ENCODE measurements at regions not wholly inside any gene's neighbourhood (a gene's known extent, or its start where the extent isn't known, plus 50 kb on each side); places are given as distances from the start of the nearest gene placed in this dataset.

GRCh38 chr11:119572481-119573424 is 149.8 kb upstream of the THY1 start:
- TF ChIP-seq FOXJ3 (CRISPR knock-in tag; IDR thresholded peaks at IDR 0.05) (no peak), CTCF (IDR thresholded peaks at IDR 0.05) (peak; percentile 10; the same call in 1 of the 2 replicates)
- no peaks in the 10 kb centered on the region for H3K9me3 ChIP-seq
- POLR2A ChIA-PET, result interaction anchor here (1.0 kb wide), 1 partner anchor 12 kb away, joined by 3 read pairs; no protein-coding TSS in a partner anchor
- no peaks in the 10 kb centered on the region for H3K9me2 ChIP-seq
- no peaks in the 10 kb centered on the region for H3K36me3 ChIP-seq (replicated peaks in 1 of 2; ENCODE audit: control insufficient read depth in 1 of 2, insufficient read depth in 2 of 2, low read length in 1 of 2)
- DNase-seq, result no peak
- H3K4me1 ChIP-seq (ENCODE audit: control insufficient read depth in 1 of 2, insufficient read depth in 2 of 2, low read depth in 1 of 2, low read length in 1 of 2), result peaks cover 10 to 11% of the 10 kb centered on the region in 2 experiments; a peak in 3 of 4 replicates
- CTCF ChIA-PET, result interaction anchor here (1.1 to 1.6 kb wide), 3 partner anchors 11 to 39 kb away, joined by 4 to 7 read pairs (median 6); no protein-coding TSS in a partner anchor
- H4K20me1 ChIP-seq (ENCODE audit: insufficient read depth), result no peaks in the 10 kb centered on the region
- H3K79me2 ChIP-seq (ENCODE audit: insufficient read depth), result no peaks in the 10 kb centered on the region
- no peak overlapping the region for H3K27ac ChIP-seq (ENCODE audit: low read depth in 2 of 2, low read length in 1 of 2)
- no peak overlapping the region for H3K4me2 ChIP-seq
- WGBS (ENCODE audit: low lambda C conversion rate), result 73% methylated on average over 12 of the region's 13 CpGs
- H2AFZ ChIP-seq (ENCODE audit: low read depth), result no peak overlapping the region
- no peaks in the 10 kb centered on the region for H3K27me3 ChIP-seq (ENCODE audit: insufficient read depth)
- peaks cover 4% of the 10 kb centered on the region for H3F3A ChIP-seq (replicated peaks; ENCODE audit: insufficient read depth)
- H3K9ac ChIP-seq, result no peak overlapping the region
- H3K4me3 ChIP-seq (ENCODE audit: low read depth in 2 of 2, low read length in 1 of 2), result no peak overlapping the region

GRCh38 chr11:119571311-119571710 is 148.3 kb upstream of the THY1 start:
- H3K36me3 ChIP-seq (replicated peaks in 1 of 2; ENCODE audit: control insufficient read depth in 1 of 2, insufficient read depth in 2 of 2, low read length in 1 of 2), result no peaks in the 10 kb centered on the region
- H3K79me2 ChIP-seq (ENCODE audit: insufficient read depth), result no peaks in the 10 kb centered on the region
- no peak overlapping the region for H3K9ac ChIP-seq
- no peak for DNase-seq
- H3F3A ChIP-seq (replicated peaks; ENCODE audit: insufficient read depth), result peaks cover 4% of the 10 kb centered on the region
- H4K20me1 ChIP-seq (ENCODE audit: insufficient read depth), result no peaks in the 10 kb centered on the region
- H3K4me3 ChIP-seq (ENCODE audit: low read depth in 2 of 2, low read length in 1 of 2), result no peak overlapping the region
- H3K27me3 ChIP-seq (ENCODE audit: insufficient read depth), result no peaks in the 10 kb centered on the region
- H3K27ac ChIP-seq (ENCODE audit: low read depth in 2 of 2, low read length in 1 of 2), result no peak overlapping the region
- no peak overlapping the region for H3K4me2 ChIP-seq
- no peaks in the 10 kb centered on the region for H3K9me2 ChIP-seq
- no peak overlapping the region for H2AFZ ChIP-seq (ENCODE audit: low read depth)
- CTCF ChIA-PET, result no interaction called here
- H3K4me1 ChIP-seq (ENCODE audit: control insufficient read depth in 1 of 2, insufficient read depth in 2 of 2, low read depth in 1 of 2, low read length in 1 of 2), result peaks cover 14% of the 10 kb centered on the region in 2 experiments; a peak in 3 of 4 replicates
- TF ChIP-seq FOXJ3 (CRISPR knock-in tag; IDR thresholded peaks at IDR 0.05) (no peak), REST (IDR thresholded peaks at IDR 0.05; ENCODE audit: low read depth, low read length) (no peak), RAD21 (IDR thresholded peaks at IDR 0.05; ENCODE audit: low read length) (no peak), NFIC (IDR thresholded peaks at IDR 0.05; ENCODE audit: borderline replicate concordance) (no peak), FOXM1 (IDR thresholded peaks at IDR 0.05; ENCODE audit: low read depth) (no peak), RFX5 (IDR thresholded peaks at IDR 0.05; ENCODE audit: low read length) (no peak)
- no peaks in the 10 kb centered on the region for H3K9me3 ChIP-seq
- WGBS (ENCODE audit: low lambda C conversion rate), result 84% methylated on average over 3 of the region's 3 CpGs
- POLR2A ChIA-PET, result no interaction called here

Measured in SK-N-SH (cell line).